ENCODE measurements at regions not wholly inside any gene's neighbourhood (a gene's known extent, or its start where the extent isn't known, plus 50 kb on each side); places are given as distances from the start of the nearest gene placed in this dataset.

DNA sequence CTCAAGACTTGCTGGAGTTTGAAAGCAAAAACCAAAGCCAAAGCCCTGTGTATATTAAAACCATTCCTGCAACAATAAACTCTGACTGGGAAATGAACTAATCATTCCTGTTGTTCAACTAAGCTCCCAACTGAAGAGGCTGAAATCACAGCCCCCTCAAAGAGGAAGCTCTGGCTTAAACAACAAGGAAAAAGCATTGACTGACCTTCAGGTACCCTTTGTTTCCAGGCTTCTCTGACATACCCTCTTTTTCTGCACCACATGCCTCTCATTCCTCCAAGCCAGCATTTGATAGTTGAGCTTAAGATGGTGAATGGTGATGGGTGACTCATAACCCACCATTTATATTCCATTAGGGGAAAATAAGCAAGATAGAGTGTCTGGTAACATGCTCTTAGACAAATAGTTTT lies 470.9 kb upstream of the SOX9 start:
- FAIRE-seq, result no peak

DNA sequence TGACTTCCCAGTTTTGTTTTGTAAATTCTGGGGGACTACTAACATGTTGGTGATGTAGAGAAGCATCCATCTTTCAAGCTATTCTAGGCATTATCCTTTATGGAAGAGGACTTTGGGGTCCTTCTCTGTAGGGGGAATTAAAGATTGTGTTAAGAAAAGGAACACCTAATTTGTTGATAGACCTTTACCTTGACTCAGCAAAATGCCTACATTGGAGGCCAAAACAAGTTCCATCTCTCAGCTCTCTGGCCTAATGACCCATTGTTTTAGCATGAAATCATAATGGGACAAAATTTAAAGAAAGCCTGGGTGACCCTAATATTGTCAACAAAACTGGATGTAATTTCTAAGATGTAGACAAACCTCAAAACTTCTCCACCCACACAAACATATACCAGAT lies 465.3 kb upstream of the SOX9 start:
- dilution Hi-C loops (cut with MboI; ENCODE audit: extremely low pct_ligation_motif_present, low sequenced_read_pairs) (no loop called here), intact Hi-C loops (cut with micrococcal nuclease) (no loop called here)
- no peak overlapping the region for H3K9ac ChIP-seq (replicated peaks; ENCODE audit: extremely low read depth, insufficient read depth, low read length)
- CTCF ChIA-PET, result no interaction called here
- no peak overlapping the region for H3K4me3 ChIP-seq (replicated peaks in 1 of 3; ENCODE audit: insufficient read depth in 1 of 3, low read depth in 1 of 3, low read length in 3 of 3)
- no peak for DNase-seq (ENCODE audit: low read depth, low spot score)
- H2AFZ ChIP-seq (ENCODE audit: low read depth, low read length), result no peak overlapping the region
- TF ChIP-seq EZH2 (IDR thresholded peaks at IDR 0.05; ENCODE audit: borderline replicate concordance, low read depth, low read length, severe bottlenecking) (no peak), FOS (IDR thresholded peaks at IDR 0.05; ENCODE audit: borderline replicate concordance, insufficient read depth, low read length) (no peak), GATA2 (IDR thresholded peaks at IDR 0.05; ENCODE audit: insufficient read depth, insufficient read length, low read depth, low read length) (no peak), POLR2A (IDR thresholded peaks at IDR 0.05; ENCODE audit: low read depth, low read length) (no peak), JUN (IDR thresholded peaks at IDR 0.05; ENCODE audit: borderline replicate concordance, insufficient read depth, insufficient read length, low read depth) (no peak), POLR2AphosphoS5 (IDR thresholded peaks at IDR 0.05; ENCODE audit: insufficient read depth, low read depth, low read length) (no peak), MYC (IDR thresholded peaks at IDR 0.05; ENCODE audit: low read depth, low read length) (no peak)
- TF ChIP-seq, protein P1, sequence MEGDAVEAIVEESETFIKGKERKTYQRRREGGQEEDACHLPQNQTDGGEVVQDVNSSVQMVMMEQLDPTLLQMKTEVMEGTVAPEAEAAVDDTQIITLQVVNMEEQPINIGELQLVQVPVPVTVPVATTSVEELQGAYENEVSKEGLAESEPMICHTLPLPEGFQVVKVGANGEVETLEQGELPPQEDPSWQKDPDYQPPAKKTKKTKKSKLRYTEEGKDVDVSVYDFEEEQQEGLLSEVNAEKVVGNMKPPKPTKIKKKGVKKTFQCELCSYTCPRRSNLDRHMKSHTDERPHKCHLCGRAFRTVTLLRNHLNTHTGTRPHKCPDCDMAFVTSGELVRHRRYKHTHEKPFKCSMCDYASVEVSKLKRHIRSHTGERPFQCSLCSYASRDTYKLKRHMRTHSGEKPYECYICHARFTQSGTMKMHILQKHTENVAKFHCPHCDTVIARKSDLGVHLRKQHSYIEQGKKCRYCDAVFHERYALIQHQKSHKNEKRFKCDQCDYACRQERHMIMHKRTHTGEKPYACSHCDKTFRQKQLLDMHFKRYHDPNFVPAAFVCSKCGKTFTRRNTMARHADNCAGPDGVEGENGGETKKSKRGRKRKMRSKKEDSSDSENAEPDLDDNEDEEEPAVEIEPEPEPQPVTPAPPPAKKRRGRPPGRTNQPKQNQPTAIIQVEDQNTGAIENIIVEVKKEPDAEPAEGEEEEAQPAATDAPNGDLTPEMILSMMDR (IDR thresholded peaks at IDR 0.05; ENCODE audit: extremely low read depth in 1 of 2, insufficient read depth in 1 of 2, low read depth in 1 of 2, low read length in 2 of 2), result no peak
- TF ChIP-seq, protein P2, sequence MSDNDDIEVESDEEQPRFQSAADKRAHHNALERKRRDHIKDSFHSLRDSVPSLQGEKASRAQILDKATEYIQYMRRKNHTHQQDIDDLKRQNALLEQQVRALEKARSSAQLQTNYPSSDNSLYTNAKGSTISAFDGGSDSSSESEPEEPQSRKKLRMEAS (IDR thresholded peaks at IDR 0.05; ENCODE audit: insufficient read depth, insufficient read length), result no peak
- H3K9me1 ChIP-seq (replicated peaks; ENCODE audit: control insufficient read depth, extremely low read depth, insufficient read depth, low read length), result no peaks in the 10 kb centered on the region
- no peak overlapping the region for H3K4me2 ChIP-seq (ENCODE audit: insufficient read depth, low read length)
- no peaks in the 10 kb centered on the region for H4K20me1 ChIP-seq (replicated peaks; ENCODE audit: control insufficient read depth, extremely low read depth, insufficient read depth, low read length)
- no peaks in the 10 kb centered on the region for H3K79me2 ChIP-seq (ENCODE audit: control insufficient read depth, insufficient read depth, low read length)
- POLR2A ChIA-PET, result no interaction called here
- no peak overlapping the region for H3K27ac ChIP-seq (ENCODE audit: insufficient read depth, low read depth, low read length)
- H3K36me3 ChIP-seq (ENCODE audit: control insufficient read depth in 2 of 2, extremely low read depth in 1 of 2, insufficient read depth in 2 of 2, low read length in 2 of 2), result no peaks in the 10 kb centered on the region
- BruUV-seq (replicated peaks), result no TSS peak
- no peaks in the 10 kb centered on the region for H3K4me1 ChIP-seq (ENCODE audit: control insufficient read depth, extremely low read depth, insufficient read depth, low read length)
- H3K9me3 ChIP-seq (replicated peaks; ENCODE audit: control insufficient read depth, insufficient read depth, low read length), result peaks cover 4% of the 10 kb centered on the region
- H3K27me3 ChIP-seq (ENCODE audit: control insufficient read depth in 2 of 2, insufficient read depth in 2 of 2, low read length in 2 of 2), result no peaks in the 10 kb centered on the region
- no peak for FAIRE-seq

More for the DNA sequence above, 470.9 kb upstream of the SOX9 start:
- Histone ChIP-seq H3K9me1 (replicated peaks; ENCODE audit: control insufficient read depth, extremely low read depth, insufficient read depth, low read length) (no peaks in the 10 kb centered on the region), H3K9me3 (replicated peaks; ENCODE audit: control insufficient read depth, insufficient read depth, low read length) (peaks cover 2% of the 10 kb centered on the region), H2AFZ (ENCODE audit: low read depth, low read length) (no peak overlapping the region), H3K9ac (replicated peaks; ENCODE audit: extremely low read depth, insufficient read depth, low read length) (no peak overlapping the region), H3K4me3 (replicated peaks in 1 of 3; ENCODE audit: insufficient read depth in 1 of 3, low read depth in 1 of 3, low read length in 3 of 3) (no peak overlapping the region), H4K20me1 (replicated peaks; ENCODE audit: control insufficient read depth, extremely low read depth, insufficient read depth, low read length) (no peaks in the 10 kb centered on the region), H3K27me3 (ENCODE audit: control insufficient read depth in 2 of 2, insufficient read depth in 2 of 2, low read length in 2 of 2) (no peaks in the 10 kb centered on the region), H3K36me3 (ENCODE audit: control insufficient read depth in 2 of 2, extremely low read depth in 1 of 2, insufficient read depth in 2 of 2, low read length in 2 of 2) (no peaks in the 10 kb centered on the region), H3K27ac (ENCODE audit: insufficient read depth, low read depth, low read length) (no peak overlapping the region), H3K4me2 (ENCODE audit: insufficient read depth, low read length) (no peak overlapping the region), H3K79me2 (ENCODE audit: control insufficient read depth, insufficient read depth, low read length) (no peaks in the 10 kb centered on the region), H3K4me1 (ENCODE audit: control insufficient read depth, extremely low read depth, insufficient read depth, low read length) (no peaks in the 10 kb centered on the region)
- intact Hi-C loops (cut with micrococcal nuclease) (no loop called here), dilution Hi-C loops (cut with MboI; ENCODE audit: extremely low pct_ligation_motif_present, low sequenced_read_pairs) (no loop called here)
- DNase-seq (ENCODE audit: low read depth, low spot score), result no peak
- ChIA-PET CTCF (no interaction called here), POLR2A (no interaction called here)
- BruUV-seq (replicated peaks), result no TSS peak
- TF ChIP-seq EZH2 (IDR thresholded peaks at IDR 0.05; ENCODE audit: borderline replicate concordance, low read depth, low read length, severe bottlenecking), result no peak
- TF ChIP-seq MYC (IDR thresholded peaks at IDR 0.05; ENCODE audit: low read depth, low read length), result no peak
- no peak for TF ChIP-seq POLR2A (IDR thresholded peaks at IDR 0.05; ENCODE audit: low read depth, low read length)
- no peak for TF ChIP-seq JUN (IDR thresholded peaks at IDR 0.05; ENCODE audit: borderline replicate concordance, insufficient read depth, insufficient read length, low read depth)
- TF ChIP-seq, protein P2 (IDR thresholded peaks at IDR 0.05; ENCODE audit: insufficient read depth, insufficient read length), result no peak
- TF ChIP-seq, protein P1 (IDR thresholded peaks at IDR 0.05; ENCODE audit: extremely low read depth in 1 of 2, insufficient read depth in 1 of 2, low read depth in 1 of 2, low read length in 2 of 2), result no peak

Data from endothelial cell of umbilical vein (primary cell).